ENCODE measurements at regions not wholly inside any gene's neighbourhood (a gene's known extent, or its start where the extent isn't known, plus 50 kb on each side); places are given as distances from the start of the nearest gene placed in this dataset.
"Not testable (repeated sequence)": the region's sequence is repeated elsewhere in the genome, so short reads cannot be mapped to it uniquely, and the experiment has no call there.

DNA sequence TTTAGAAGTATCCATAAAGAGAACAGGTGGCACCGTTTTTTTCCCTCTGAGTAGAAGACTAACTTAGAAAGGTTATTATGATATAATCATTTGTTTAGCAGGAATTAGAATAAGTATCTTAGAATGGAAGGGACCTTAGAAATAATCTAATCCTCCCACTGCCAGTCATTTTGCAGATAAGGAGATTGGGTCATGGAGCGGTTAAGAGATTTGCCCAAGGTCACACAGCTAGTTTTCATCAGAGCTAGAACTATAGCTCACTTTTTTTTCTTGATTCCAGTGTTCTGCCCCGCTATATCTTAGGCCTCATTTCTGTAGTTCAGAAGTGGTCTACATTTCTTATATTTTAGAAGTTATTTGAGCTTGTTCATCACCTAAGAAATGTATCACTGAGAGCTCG lies 139.6 kb downstream of the PRL start:
- no peaks in the 10 kb centered on the region for H3K27me3 Mint-ChIP-seq
- H3K4me3 Mint-ChIP-seq = no peak overlapping the region
- CTCF ChIA-PET = no interaction called here
- no peaks in the 10 kb centered on the region for H3K4me1 Mint-ChIP-seq
- DNase-seq (no peak), ATAC-seq (no peak)
- no peak overlapping the region for H3K27ac Mint-ChIP-seq
- H3K9me3 Mint-ChIP-seq (ENCODE audit: low read depth) = no peaks in the 10 kb centered on the region
- H3K36me3 Mint-ChIP-seq = no peaks in the 10 kb centered on the region

DNA sequence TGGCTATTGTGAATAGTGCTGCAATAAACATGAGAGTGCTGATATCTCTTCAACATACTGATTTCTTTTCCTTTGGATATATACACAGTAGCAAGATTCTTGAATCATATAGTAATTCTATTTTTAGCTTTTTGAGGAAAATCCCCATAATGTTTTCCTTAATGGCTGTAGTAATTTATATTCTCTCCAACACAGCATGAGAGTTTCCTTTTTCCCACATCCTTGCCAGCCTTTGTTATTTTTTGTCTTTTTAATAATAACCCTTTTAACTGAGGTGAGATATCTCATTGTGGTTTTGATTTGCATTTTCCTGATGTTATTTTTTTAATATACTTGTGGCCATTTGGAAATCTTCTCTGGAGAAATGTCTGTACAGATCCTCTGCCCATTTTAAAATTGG lies 132.6 kb downstream of the PRL start:
- ATAC-seq = no peak
- no peaks in the 10 kb centered on the region for H3K9me3 Mint-ChIP-seq (ENCODE audit: low read depth)
- H3K36me3 Mint-ChIP-seq = no peaks in the 10 kb centered on the region
- DNase-seq = no peak
- H3K4me1 Mint-ChIP-seq = no peaks in the 10 kb centered on the region
- H3K4me3 Mint-ChIP-seq = no peak overlapping the region
- no peak overlapping the region for H3K27ac Mint-ChIP-seq
- H3K27me3 Mint-ChIP-seq = no peaks in the 10 kb centered on the region
- CTCF ChIA-PET = no interaction called here

DNA sequence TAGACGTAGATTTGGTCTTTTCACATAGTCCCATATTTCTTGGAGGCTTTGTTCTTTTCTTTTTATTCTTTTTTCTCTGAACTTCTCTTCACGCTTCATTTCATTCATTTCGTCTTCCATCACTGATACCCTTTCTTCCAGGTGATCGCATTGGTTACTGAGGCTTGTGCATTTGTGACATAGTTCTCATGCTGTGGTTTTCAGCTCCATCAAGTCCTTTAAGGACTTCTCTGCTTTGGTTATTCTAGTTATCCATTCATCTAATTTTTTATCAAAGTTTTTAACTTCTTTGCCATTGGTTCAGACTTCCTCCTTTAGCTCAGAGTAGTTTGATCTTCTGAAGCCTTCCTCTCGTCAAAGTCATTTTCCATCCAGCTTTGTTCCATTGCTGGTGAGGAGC lies 125.8 kb downstream of the PRL start:
- CTCF ChIA-PET, ATAC-seq, H3K27me3 Mint-ChIP-seq, H3K36me3 Mint-ChIP-seq, H3K27ac Mint-ChIP-seq, H3K4me3 Mint-ChIP-seq, H3K4me1 Mint-ChIP-seq, DNase-seq: not testable (repeated sequence)
- H3K9me3 Mint-ChIP-seq (ENCODE audit: low read depth) = peaks cover 16% of the 10 kb centered on the region

DNA sequence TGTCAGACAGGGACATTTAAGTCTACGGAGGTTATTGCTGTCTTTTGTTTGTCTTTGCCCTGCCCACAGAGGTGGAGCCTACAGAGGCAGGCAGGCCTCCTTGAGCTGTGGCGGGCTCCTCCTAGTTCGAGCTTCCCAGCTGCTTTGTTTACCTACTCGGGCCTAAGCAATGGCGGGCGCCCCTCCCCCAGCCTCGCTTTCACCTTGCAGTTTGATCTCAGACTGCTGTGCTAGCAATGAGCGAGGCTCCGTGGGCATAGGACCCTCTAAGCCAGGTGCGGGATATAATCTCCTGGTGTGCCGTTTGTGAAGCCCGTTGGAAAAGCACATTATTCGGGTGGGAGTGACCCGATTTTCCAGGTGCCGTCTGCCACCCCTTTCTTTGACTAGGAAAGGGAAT lies 125.0 kb downstream of the PRL start:
- DNase-seq, H3K27ac Mint-ChIP-seq, ATAC-seq, H3K4me3 Mint-ChIP-seq, H3K27me3 Mint-ChIP-seq, H3K36me3 Mint-ChIP-seq, CTCF ChIA-PET, H3K4me1 Mint-ChIP-seq: not testable (repeated sequence)
- peaks cover 16% of the 10 kb centered on the region for H3K9me3 Mint-ChIP-seq (ENCODE audit: low read depth)

DNA sequence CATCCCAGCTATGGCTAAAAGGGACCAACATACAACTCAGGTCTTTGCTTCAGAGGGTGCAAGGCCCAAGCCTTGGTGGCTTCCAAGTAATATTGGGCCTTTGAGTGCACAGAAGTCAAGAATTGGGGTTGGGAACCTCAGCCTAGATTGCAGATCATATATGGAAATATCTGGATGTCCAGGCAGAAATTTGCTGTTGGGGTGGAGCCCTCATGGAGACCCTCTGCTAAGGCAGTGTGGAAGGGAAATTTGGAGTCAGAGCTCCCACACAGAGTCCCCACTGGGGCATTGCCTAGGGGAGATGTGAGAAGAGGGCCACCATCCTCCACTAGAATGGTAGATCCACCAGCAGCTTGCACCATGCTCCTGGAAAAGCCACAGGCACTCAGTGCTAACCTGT lies 123.5 kb downstream of the PRL start:
- Mint-ChIP-seq H3K4me1 (no peaks in the 10 kb centered on the region), H3K36me3 (peaks cover 1% of the 10 kb centered on the region), H3K4me3 (no peak overlapping the region), H3K9me3 (ENCODE audit: low read depth) (peaks cover 16% of the 10 kb centered on the region), H3K27me3 (no peaks in the 10 kb centered on the region), H3K27ac (no peak overlapping the region)
- ATAC-seq (no peak), DNase-seq (no peak)
- CTCF ChIA-PET = no interaction called here

DNA sequence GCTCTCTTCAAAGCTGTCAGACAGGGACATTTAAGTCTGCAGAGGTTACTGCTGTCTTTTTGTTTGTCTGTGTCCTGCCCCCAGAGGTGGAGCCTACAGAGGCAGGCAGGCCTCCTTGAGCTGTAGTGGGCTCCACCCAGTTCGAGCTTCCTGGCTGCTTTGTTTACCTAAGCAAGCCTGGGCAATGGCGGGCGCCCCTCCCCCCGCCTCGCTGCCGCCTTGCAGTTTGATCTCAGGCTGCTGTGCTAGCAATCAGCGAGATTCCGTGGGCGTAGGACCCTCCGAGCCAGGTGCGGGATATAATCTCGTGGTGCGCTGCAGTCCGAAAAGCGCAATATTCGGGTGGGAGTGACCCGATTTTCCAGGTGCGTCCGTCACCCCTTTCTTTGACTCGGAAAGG lies 116.6 kb downstream of the PRL start:
- ATAC-seq, H3K4me3 Mint-ChIP-seq, CTCF ChIA-PET, H3K4me1 Mint-ChIP-seq, H3K27ac Mint-ChIP-seq, H3K27me3 Mint-ChIP-seq, DNase-seq, H3K36me3 Mint-ChIP-seq: not testable (repeated sequence)
- peaks cover 11% of the 10 kb centered on the region for H3K9me3 Mint-ChIP-seq (ENCODE audit: low read depth)

DNA sequence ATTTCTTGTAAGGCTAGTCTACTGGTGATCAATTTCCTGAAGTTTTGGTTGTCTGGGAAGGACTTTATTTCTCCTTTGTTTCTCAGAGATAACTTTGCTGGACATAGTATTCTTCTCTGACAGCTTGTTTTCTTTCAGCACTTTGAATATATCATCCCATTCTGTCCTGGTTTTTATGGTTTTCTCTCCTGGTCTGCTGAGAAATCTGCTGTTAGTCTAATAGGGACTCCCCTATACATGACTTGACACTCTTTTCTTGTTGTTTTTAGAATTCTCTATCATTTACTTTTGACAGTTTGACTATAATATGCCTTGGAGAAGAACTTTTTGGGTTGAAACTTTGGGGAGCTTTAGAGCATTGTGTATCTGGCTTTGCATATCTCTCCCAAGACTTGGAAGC lies 112.5 kb downstream of the PRL start:
- peaks cover 11% of the 10 kb centered on the region for H3K9me3 Mint-ChIP-seq (ENCODE audit: low read depth)
- H3K36me3 Mint-ChIP-seq = no peaks in the 10 kb centered on the region
- CTCF ChIA-PET = no interaction called here
- no peak for ATAC-seq
- H3K4me3 Mint-ChIP-seq = no peak overlapping the region
- no peaks in the 10 kb centered on the region for H3K27me3 Mint-ChIP-seq
- DNase-seq = no peak
- H3K4me1 Mint-ChIP-seq = no peaks in the 10 kb centered on the region
- no peak overlapping the region for H3K27ac Mint-ChIP-seq

DNA sequence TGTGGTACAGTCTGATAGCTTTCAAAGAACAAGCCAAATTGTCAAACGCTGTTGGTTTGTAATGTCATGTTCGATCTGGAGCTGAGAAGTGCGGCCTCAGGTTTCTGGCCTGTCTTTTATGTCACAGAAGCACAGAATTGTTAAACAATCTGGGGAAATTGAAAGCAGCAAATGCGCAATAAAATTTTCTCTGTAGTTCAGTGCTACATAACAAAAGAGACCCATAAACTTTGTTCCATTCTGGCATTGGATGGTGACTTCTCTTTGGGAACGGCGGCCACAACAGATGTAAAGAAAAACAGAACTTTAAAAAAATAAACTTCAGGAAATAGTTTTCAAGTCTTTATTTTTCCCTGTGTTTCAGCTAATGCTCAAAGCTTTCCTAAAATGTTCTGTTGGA lies 106.9 kb downstream of the PRL start:
- Mint-ChIP-seq H3K4me3 (no peak overlapping the region), H3K27ac (no peak overlapping the region), H3K4me1 (no peaks in the 10 kb centered on the region), H3K36me3 (no peaks in the 10 kb centered on the region), H3K9me3 (ENCODE audit: low read depth) (no peaks in the 10 kb centered on the region), H3K27me3 (no peaks in the 10 kb centered on the region)
- CTCF ChIA-PET = no interaction called here
- no peak for DNase-seq
- ATAC-seq = no peak

DNA sequence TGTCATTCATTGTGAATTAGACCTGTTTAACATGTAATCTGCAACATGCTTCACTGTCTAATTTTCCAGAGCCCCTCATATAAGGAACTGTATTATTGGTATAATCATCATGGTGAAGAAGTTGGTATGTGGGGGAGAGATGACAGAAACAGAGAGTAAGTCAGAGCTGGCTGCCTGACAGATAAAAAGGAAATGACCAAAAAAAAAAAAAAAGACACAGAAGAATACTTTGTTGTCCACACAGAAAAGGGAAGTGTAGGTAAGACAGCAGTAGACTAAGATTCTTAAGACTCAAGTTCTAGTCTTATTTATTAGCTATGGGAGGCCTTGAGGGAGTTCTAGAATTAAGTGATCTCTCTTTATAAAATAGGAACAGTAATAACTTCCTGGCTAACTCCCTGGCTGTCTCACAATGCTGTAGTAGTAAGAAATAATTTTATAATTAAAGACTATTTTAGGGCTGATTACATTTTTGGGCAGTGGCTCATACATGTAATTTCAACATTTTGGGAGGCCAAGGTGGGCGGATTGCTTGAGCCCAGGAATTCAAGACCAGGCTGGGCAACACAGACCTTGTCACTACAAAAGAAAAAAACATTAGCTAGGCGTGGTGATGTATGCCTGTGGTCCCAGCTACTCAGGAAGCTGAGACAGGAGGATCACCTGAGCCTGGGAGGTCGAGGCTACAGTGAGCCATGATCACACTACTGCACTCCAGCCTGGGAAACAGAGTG lies 102.5 kb downstream of the PRL start:
- CTCF ChIA-PET = no interaction called here
- ATAC-seq (no peak), DNase-seq (no peak)
- Mint-ChIP-seq H3K27me3 (no peaks in the 10 kb centered on the region), H3K36me3 (no peaks in the 10 kb centered on the region), H3K9me3 (ENCODE audit: low read depth) (peaks cover 4% of the 10 kb centered on the region), H3K4me1 (no peaks in the 10 kb centered on the region), H3K4me3 (no peak overlapping the region), H3K27ac (no peak overlapping the region)

DNA sequence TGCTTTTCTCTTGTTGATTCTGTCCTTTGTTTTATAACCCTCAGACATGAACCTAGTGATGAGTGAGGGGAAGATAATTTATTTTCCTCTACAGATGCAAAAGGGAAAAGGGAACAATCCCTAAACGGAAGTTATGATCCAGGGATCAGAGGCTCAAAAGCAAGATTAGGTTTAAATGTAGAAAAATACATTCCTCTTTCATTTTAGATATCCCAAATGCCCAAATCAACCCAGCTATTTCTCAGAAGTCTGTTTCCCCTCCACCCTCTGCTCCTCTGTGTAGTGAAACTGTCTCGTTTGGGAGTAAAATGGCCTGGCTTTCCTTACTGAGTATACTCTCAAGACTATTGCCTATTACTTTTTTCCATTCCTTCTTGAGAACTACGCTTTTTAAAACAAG lies 97.1 kb downstream of the PRL start:
- DNase-seq (no peak), ATAC-seq (no peak)
- Mint-ChIP-seq H3K4me1 (no peaks in the 10 kb centered on the region), H3K27ac (no peak overlapping the region), H3K27me3 (no peaks in the 10 kb centered on the region), H3K36me3 (no peaks in the 10 kb centered on the region), H3K9me3 (ENCODE audit: low read depth) (peaks cover 6% of the 10 kb centered on the region), H3K4me3 (no peak overlapping the region)
- CTCF ChIA-PET = no interaction called here

DNA sequence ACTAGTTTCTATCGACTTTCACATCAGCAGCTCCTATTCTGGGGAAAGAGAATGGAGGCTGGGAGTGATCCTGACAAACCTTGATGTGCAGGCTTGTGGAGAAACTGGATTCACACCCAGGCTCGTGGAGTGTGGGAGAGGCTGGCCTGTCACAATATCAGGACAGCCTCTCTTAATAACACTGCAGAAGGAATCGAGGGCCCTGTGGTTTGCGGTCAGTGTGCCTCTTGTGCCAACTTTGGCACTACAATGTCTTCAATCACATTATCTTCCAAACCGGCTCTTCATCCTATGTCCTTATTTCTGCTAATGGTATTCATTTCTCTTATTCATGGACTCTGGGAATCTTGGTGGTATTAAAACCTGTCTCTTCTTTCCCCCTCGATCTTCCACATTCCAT lies 92.7 kb downstream of the PRL start:
- CTCF ChIA-PET = no interaction called here
- H3K27me3 Mint-ChIP-seq = no peaks in the 10 kb centered on the region
- H3K4me1 Mint-ChIP-seq = no peaks in the 10 kb centered on the region
- no peak for ATAC-seq
- no peak for DNase-seq
- H3K36me3 Mint-ChIP-seq = no peaks in the 10 kb centered on the region
- H3K9me3 Mint-ChIP-seq (ENCODE audit: low read depth) = peaks cover 9% of the 10 kb centered on the region
- no peak overlapping the region for H3K4me3 Mint-ChIP-seq
- H3K27ac Mint-ChIP-seq = no peak overlapping the region

DNA sequence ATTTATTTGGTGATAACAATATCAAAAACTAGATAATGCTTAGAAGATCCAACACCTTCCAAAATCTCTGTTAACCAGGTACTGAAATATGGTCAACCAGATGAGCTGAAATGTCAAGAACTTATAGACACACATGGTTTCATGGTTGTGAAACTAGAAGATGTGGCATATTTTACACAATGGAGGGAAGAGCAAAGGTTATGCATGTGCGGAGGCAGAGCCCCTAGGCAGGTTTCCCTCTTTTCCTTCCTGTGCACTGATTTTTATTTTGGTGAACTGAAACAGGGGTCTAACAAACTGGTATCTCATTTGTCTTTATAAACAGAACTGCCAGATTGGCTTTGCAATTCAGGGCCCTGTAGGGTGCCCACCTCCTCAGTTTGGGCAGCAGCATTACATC lies 91.6 kb downstream of the PRL start:
- ATAC-seq (no peak), DNase-seq (no peak)
- H3K4me1 Mint-ChIP-seq = no peaks in the 10 kb centered on the region
- CTCF ChIA-PET = no interaction called here
- H3K36me3 Mint-ChIP-seq = no peaks in the 10 kb centered on the region
- no peak overlapping the region for H3K27ac Mint-ChIP-seq
- no peaks in the 10 kb centered on the region for H3K27me3 Mint-ChIP-seq
- no peak overlapping the region for H3K4me3 Mint-ChIP-seq
- peaks cover 9% of the 10 kb centered on the region for H3K9me3 Mint-ChIP-seq (ENCODE audit: low read depth)

DNA sequence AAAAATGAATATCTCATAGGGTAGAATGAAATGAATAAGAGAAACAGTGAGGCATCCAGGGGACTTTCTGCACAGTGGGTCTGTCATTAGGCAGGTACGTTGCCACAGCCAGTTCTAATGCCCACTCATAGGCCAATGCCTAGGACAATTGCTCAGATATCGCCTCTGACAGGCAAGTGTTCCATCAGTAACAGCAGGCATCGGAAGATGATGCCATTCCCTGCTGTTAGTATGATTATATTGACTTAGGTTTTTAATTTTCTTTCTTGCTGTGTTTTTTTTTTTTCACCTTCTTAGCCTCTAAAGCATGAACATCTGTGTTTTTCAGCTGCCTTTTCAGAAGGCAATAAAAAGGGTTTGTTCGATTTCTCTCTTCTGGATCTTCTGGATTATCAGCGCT lies 90.7 kb downstream of the PRL start:
- no peak for DNase-seq
- Mint-ChIP-seq H3K4me3 (no peak overlapping the region), H3K27me3 (no peaks in the 10 kb centered on the region), H3K4me1 (no peaks in the 10 kb centered on the region), H3K9me3 (ENCODE audit: low read depth) (peaks cover 9% of the 10 kb centered on the region), H3K36me3 (no peaks in the 10 kb centered on the region), H3K27ac (no peak overlapping the region)
- no peak for ATAC-seq
- CTCF ChIA-PET = no interaction called here

DNA sequence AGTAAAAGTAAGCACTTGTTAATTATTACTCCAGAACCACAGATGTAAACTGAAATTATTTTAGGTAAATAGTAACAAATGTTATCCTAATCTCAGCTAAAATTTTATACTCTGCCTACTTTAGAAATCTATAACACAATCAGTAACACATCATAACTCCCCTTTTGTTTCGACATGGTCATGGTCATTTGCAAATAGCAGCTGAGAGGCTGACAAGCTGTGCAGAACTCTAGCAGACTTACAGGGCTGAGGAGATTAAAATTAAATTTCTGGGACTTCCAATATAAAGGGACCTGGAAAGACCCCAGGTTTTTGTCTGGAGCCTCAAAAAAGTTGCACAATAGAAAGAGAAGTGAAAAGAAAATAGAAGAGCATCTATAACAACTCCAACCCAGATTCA lies 88.8 kb downstream of the PRL start:
- CTCF ChIA-PET = no interaction called here
- Mint-ChIP-seq H3K9me3 (ENCODE audit: low read depth) (peaks cover 6% of the 10 kb centered on the region), H3K4me3 (no peak overlapping the region), H3K4me1 (no peaks in the 10 kb centered on the region), H3K27ac (no peak overlapping the region), H3K36me3 (no peaks in the 10 kb centered on the region), H3K27me3 (no peaks in the 10 kb centered on the region)
- DNase-seq = no peak
- no peak for ATAC-seq

DNA sequence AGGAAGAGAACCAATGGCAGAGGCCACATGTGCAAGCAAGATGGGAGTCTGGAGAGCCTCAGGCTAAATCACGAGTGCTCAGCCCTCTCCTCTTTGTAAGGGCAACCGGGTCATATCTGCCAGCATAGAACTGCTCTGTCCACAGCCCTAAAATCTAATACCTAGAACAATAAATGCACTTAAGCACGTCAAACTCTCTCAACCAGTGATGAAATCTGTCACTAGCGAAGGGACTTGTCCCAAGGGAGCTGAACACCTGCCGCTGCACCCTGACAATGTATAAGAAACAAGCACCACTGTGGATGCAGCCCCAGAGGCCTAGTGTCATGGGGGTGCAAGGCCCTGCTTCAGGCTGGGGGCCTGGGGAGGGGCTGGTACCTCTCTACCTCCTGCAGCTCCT lies 82.5 kb downstream of the PRL start:
- no peak for DNase-seq
- CTCF ChIA-PET = no interaction called here
- H3K9me3 Mint-ChIP-seq (ENCODE audit: low read depth) = no peaks in the 10 kb centered on the region

More for the DNA sequence above, 82.5 kb downstream of the PRL start:
- Mint-ChIP-seq H3K36me3 (no peaks in the 10 kb centered on the region), H3K27ac (no peak overlapping the region), H3K4me3 (no peak overlapping the region), H3K4me1 (no peaks in the 10 kb centered on the region), H3K27me3 (no peaks in the 10 kb centered on the region)
- ATAC-seq = no peak

Data from activated CD8-positive, alpha-beta memory T cell treated with anti-CD3 and anti-CD28 coated beads, Interleukin-2, amount 10 ng/mL, durations not matched to agents 7 days and 5 days (primary cell).